ENCODE measurements at regions not wholly inside any gene's neighbourhood (a gene's known extent, or its start where the extent isn't known, plus 50 kb on each side); places are given as distances from the start of the nearest gene placed in this dataset.

GRCh38 chr14:104458845-104459244 lies 120.7 kb upstream of the C14orf180 start:
- H3K9me3 ChIP-seq (ENCODE audit: severe bottlenecking) = no peaks in the 10 kb centered on the region
- H3K4me3 ChIP-seq (ENCODE audit: severe bottlenecking) = no peak overlapping the region
- TF ChIP-seq CTCF (IDR thresholded peaks at IDR 0.05; ENCODE audit: poor library complexity, severe bottlenecking) = no peak
- H3K27me3 ChIP-seq (ENCODE audit: insufficient read depth, poor library complexity, severe bottlenecking) = peaks cover 88% of the 10 kb centered on the region
- ATAC-seq (ENCODE audit: low read depth) (no peak), DNase-seq (ENCODE audit: low spot score) (no peak)
- H3K27ac ChIP-seq (ENCODE audit: poor library complexity, severe bottlenecking) = no peak overlapping the region
- H3K36me3 ChIP-seq (ENCODE audit: low read depth) = no peaks in the 10 kb centered on the region
- no peaks in the 10 kb centered on the region for H3K4me1 ChIP-seq (ENCODE audit: insufficient read depth, poor library complexity, severe bottlenecking)

GRCh38 chr14:104460791-104461651 lies 118.5 kb upstream of the C14orf180 start:
- peaks cover 72% of the 10 kb centered on the region for H3K27me3 ChIP-seq (ENCODE audit: insufficient read depth, poor library complexity, severe bottlenecking)
- H3K4me1 ChIP-seq (ENCODE audit: insufficient read depth, poor library complexity, severe bottlenecking) = no peaks in the 10 kb centered on the region
- no peak for TF ChIP-seq CTCF (IDR thresholded peaks at IDR 0.05; ENCODE audit: poor library complexity, severe bottlenecking)
- ATAC-seq (ENCODE audit: low read depth) (no peak; the same call in 2 of the 3 replicates), DNase-seq (ENCODE audit: low spot score) (no peak)
- H3K27ac ChIP-seq (ENCODE audit: poor library complexity, severe bottlenecking) = no peak overlapping the region
- H3K4me3 ChIP-seq (ENCODE audit: severe bottlenecking) = no peak overlapping the region
- no peaks in the 10 kb centered on the region for H3K9me3 ChIP-seq (ENCODE audit: severe bottlenecking)
- H3K36me3 ChIP-seq (ENCODE audit: low read depth) = no peaks in the 10 kb centered on the region

DNA sequence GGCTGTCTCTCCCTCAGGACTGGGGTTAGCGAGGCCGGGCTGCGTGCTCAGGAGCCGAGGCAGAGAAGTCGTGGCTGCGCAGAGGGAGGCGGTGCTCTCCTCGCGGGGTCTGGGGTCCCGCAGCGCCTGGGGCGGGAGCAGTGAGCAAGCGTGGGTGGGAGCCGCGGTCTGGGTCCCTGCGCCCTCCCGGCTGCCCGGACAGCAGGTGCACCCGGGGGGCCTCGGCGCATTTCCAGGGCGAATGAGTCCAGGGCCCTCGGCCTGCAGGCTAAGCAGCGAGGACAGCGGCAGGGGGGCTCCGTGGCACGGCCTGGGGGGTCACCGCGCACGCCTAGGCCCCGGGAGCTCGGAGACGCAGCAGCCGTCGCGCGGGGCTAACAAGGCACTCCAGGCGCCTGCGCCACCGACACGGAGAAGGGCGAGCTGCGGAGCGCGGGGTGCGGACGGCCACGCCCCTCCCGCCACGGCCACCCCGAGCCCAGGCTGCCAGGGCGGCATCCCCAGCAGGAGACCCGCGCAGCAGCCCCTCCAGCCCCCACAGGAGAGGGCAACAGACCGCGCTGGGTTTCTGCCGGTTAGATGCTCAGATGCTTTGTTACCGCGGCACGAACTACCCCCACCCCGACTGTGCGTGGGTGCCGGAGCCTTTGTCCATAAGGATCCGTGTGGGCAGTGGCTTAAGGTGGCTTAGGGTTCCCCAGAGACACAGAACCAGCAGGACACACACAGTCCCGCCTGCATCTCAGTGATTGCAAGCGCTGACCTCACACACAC lies 117.7 kb upstream of the C14orf180 start:
- no peak for TF ChIP-seq CTCF (IDR thresholded peaks at IDR 0.05; ENCODE audit: poor library complexity, severe bottlenecking)
- Histone ChIP-seq H3K4me3 (ENCODE audit: severe bottlenecking) (no peak overlapping the region), H3K27ac (ENCODE audit: poor library complexity, severe bottlenecking) (no peak overlapping the region), H3K9me3 (ENCODE audit: severe bottlenecking) (no peaks in the 10 kb centered on the region), H3K36me3 (ENCODE audit: low read depth) (no peaks in the 10 kb centered on the region), H3K27me3 (ENCODE audit: insufficient read depth, poor library complexity, severe bottlenecking) (peaks cover 66% of the 10 kb centered on the region), H3K4me1 (ENCODE audit: insufficient read depth, poor library complexity, severe bottlenecking) (no peaks in the 10 kb centered on the region)
- ATAC-seq (ENCODE audit: low read depth) = 0 out of 3 replicates have a peak, but pooled peaks have one; percentile 14
- no peak for DNase-seq (ENCODE audit: low spot score)

DNA sequence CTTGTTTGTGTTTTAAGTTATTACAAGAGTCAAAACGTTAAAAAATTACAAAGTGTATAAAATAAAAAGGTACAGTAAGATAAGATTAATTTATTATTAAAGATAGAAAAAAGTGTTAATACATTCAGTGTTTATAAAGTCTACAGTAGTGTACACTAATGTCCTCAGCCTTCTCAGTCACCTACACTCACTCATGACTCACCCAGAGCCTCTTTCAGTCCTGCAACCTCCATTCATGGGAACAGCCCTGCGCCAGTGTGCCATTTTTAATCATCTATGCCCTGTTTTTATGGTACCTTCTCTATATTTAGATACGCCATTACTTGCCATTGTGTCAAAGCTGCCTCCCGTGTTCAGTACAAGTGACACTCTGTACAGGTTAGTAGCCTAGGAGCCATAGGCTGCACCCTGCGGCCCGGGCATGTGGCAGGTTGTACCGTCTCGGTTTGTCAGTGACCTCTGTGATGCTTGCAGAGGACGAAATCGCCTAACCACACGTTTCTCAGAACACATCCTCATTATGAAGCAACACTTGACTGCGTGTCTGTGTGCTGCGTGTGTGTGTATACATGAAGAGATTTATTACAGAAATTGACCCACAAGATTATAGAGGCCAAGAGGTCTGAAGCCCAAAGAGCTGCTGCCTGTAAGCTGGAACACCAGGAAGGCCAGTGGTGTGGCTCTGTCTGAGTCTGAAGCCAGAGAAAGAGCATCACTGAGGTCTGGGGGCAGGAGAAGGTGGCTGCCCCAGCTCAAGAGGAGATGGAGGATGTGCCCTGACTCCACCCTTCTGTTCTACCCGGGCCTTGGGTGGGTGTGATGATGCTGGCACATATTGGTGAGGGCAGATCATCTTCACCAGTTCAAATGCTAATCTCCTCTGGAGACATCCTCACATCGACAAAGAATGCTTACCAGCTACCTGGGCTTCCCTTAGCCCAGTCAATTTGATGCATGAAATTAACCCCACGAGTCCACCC lies 116.6 kb upstream of the C14orf180 start:
- no peak overlapping the region for H3K4me3 ChIP-seq (ENCODE audit: severe bottlenecking)
- ATAC-seq (ENCODE audit: low read depth) (peak; percentile 74), DNase-seq (ENCODE audit: low spot score) (no peak)
- H3K9me3 ChIP-seq (ENCODE audit: severe bottlenecking) = no peaks in the 10 kb centered on the region
- no peak for TF ChIP-seq CTCF (IDR thresholded peaks at IDR 0.05; ENCODE audit: poor library complexity, severe bottlenecking)
- peaks cover 65% of the 10 kb centered on the region for H3K27me3 ChIP-seq (ENCODE audit: insufficient read depth, poor library complexity, severe bottlenecking)
- no peak overlapping the region for H3K27ac ChIP-seq (ENCODE audit: poor library complexity, severe bottlenecking)
- no peaks in the 10 kb centered on the region for H3K36me3 ChIP-seq (ENCODE audit: low read depth)
- no peaks in the 10 kb centered on the region for H3K4me1 ChIP-seq (ENCODE audit: insufficient read depth, poor library complexity, severe bottlenecking)
